Kidney (tissue), 10 donors: ENCODE measurements at regions not wholly inside any gene's neighbourhood (a gene's known extent, or its start where the extent isn't known, plus 50 kb on each side); places are given as distances from the start of the nearest gene placed in this dataset.
"Not testable (repeated sequence)": the region's sequence is repeated elsewhere in the genome, so short reads cannot be mapped to it uniquely, and the experiment has no call there.

Experiments used
- DNase-seq, 5 donors: peaks; one replicate each; pipeline ENCODE4 v3.0.0-alpha.2; 2013 to 2020
- FAIRE-seq: peaks from 2 replicates; lab custom pipeline; 2012; peaks lifted over from hg19 to GRCh38; lab: Jason Lieb, UNC
- H3K27ac ChIP-seq, 2 donors: one replicate each; pipeline ENCODE4 v1.7.0; 2013; ENCODE audit warnings: low read depth in 2 of 2, low read length in 2 of 2, inconsistent platforms in 1 of 2
- H3K27me3 ChIP-seq: one replicate; pipeline ENCODE4 v1.7.1; 2013; ENCODE audit warnings: low read length, inconsistent platforms; ENCODE audit not compliant: control insufficient read depth, insufficient read depth
- H3K36me3 ChIP-seq, 3 donors: one replicate each; pipeline versions ENCODE4 v1.7.0 to v1.7.1; 2013; ENCODE audit warnings: low read length in 3 of 3, control low read depth in 1 of 3, inconsistent platforms in 1 of 3; ENCODE audit not compliant: insufficient read depth in 3 of 3, control insufficient read depth in 2 of 3
- H3K4me1 ChIP-seq, 3 donors: one replicate each; pipeline versions ENCODE4 v1.7.0 to v1.7.1; 2013; ENCODE audit warnings: low read length in 3 of 3, inconsistent platforms in 1 of 3, low read depth in 1 of 3; ENCODE audit not compliant: control insufficient read depth in 2 of 3, insufficient read depth in 2 of 3
- H3K4me3 ChIP-seq, 3 donors: one replicate each; pipeline versions ENCODE4 v1.7.0 to v1.8.1; 2013; ENCODE audit warnings: low read length in 3 of 3, control low read depth in 1 of 3, inconsistent platforms in 1 of 3
- H3K9ac ChIP-seq, 3 donors: one replicate each; pipeline versions ENCODE4 v1.7.0 to v1.7.1; 2013; ENCODE audit warnings: low read length in 3 of 3, control low read depth in 1 of 3, inconsistent platforms in 1 of 3
- H3K9me3 ChIP-seq, 3 donors: one replicate each; pipeline versions ENCODE4 v1.7.0 to v1.7.1; 2013; ENCODE audit warnings: low read length in 3 of 3, control low read depth in 1 of 3, inconsistent platforms in 1 of 3; ENCODE audit not compliant: control insufficient read depth in 2 of 3, insufficient read depth in 1 of 3
- intact Hi-C: fragments of 100-400 bp; cut with DNase I; formaldehyde crosslinking; loops from one replicate; pipeline ENCODE4 v1.11.1; 2022
- donor health status: control.
- donor health status: control.
- donor health status: DM: yes; HTN: yes; CAD: no.
- donor health status: Normal renal cell carcinoma (clear cell type).

DNA sequence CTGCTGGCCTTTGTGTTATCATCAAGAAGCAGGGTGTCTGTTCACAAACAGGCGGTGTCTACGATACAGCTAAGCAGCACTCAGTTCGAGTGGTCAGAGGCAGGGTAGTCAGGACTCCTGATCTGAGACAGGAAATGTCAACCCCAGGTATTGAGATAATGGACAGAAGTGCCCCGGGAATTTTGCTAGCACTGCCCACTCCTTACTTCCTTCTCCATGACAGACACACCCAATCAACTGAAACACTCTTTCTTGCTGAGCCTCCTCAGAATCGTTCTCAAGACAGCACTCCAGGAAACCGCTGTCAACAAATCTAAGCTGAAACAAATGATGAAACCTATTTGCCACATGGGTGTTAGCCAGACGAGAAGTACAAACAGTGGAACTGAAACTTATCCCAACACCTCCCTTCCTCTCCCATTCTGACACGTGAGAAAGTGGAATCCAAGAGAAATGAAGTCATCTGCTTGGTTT, 109.3 kb downstream of the GTF2IRD2B start:
- H3K27ac ChIP-seq, H3K4me3 ChIP-seq, DNase-seq, H3K27me3 ChIP-seq, H3K9me3 ChIP-seq, H3K4me1 ChIP-seq, H3K9ac ChIP-seq, H3K36me3 ChIP-seq, FAIRE-seq, intact Hi-C loops: not testable (repeated sequence)

DNA sequence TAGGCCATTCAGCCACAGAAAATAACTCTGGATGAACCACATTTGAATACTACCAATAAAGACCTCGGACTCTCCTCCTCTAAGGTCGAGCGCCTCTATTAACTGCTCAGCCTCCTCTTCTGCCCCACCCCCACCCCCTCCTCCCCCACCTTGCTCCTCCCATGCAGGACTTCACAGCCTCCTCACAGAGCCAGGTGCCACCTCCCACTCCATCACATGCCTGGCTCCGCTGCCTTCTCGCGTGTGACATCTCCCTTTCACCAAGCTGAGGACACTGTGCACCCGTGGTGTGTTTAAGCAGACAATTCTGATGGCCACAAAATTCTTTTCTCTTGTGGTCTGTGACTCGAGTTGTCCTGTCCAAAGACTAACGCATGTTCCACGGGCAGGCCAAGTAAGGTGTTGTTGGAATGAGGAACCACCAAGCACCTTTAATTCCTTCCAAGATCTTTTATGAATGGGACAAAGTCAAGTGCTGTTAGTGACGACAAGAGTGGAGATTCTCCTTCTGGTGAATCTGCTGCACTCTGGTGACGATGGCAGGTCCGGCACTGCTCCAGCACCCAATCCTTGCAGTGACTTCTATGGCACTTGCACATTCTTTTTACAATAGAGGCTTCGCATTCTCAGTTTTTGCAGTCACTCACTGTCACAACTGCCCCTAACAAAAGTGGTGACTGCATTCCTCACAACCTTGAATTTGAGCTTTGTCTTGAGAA, 113.1 kb downstream of the GTF2IRD2B start:
- H3K4me1 ChIP-seq, DNase-seq, H3K27me3 ChIP-seq, FAIRE-seq, H3K36me3 ChIP-seq, H3K4me3 ChIP-seq, intact Hi-C loops, H3K27ac ChIP-seq, H3K9me3 ChIP-seq, H3K9ac ChIP-seq: not testable (repeated sequence)

DNA sequence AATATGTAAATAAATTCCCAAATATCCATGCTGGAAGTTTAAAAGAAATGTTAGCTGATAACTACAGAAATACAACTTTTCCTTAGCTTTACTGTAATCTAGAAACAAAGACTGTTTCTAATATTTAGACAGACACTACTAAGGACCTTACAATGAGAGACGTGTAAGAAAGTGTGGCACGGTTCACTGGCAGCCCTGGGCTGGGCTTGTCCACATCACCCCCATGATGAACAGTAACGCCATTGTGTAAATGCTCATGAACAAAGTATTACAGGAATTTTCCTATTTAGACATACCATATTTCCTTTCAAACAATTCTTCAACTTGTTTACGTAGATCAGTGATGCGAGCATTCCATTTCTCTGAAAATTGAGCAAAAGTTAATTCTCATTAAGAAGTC, 123.1 kb downstream of the GTF2IRD2B start:
- FAIRE-seq, H3K9ac ChIP-seq, H3K4me1 ChIP-seq, H3K9me3 ChIP-seq, DNase-seq, H3K36me3 ChIP-seq, H3K27me3 ChIP-seq, H3K27ac ChIP-seq, H3K4me3 ChIP-seq, intact Hi-C loops: not testable (repeated sequence)

DNA sequence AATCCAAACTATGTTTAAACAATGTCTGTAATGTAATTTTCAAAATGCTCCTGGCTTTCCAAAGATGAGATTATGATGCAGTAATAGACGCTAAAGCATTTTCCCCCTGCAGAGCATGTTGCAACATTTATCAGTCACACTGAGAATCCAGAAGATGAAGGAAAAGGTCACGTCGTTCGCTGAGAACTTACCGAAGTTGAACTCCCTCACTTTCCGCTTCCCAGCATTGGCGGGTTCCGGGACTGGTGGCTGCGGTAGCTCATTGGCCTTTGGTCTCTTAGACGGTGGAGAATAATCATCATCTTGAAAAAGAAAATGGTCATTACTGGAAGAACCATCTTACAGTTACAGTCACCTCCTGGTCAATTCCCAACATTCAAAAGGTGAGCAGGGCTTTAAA, 124.6 kb downstream of the GTF2IRD2B start:
- H3K27me3 ChIP-seq, H3K9me3 ChIP-seq, H3K27ac ChIP-seq, H3K4me1 ChIP-seq, FAIRE-seq, intact Hi-C loops, H3K36me3 ChIP-seq, H3K4me3 ChIP-seq, DNase-seq, H3K9ac ChIP-seq: not testable (repeated sequence)

DNA sequence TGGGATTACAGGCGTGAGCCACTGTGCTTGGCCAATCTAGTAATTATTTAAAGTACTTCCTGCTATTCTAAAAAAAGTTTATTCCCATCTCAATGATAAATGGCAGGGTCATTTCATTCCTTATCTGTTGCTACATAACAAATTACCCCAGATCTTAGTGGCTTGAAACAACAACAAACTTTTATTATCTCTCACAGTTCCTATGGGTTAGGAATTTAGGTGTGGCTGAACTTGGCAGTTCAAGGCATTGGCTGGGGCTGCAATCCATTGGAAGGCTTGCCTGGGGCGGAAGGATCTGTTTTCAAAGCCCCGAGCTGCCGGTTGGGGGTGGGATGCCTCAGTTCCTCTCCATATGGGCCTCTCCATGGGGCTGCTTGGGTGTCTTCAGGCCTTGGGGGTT, 133.7 kb downstream of the GTF2IRD2B start:
- H3K9me3 ChIP-seq, H3K27ac ChIP-seq, DNase-seq, H3K9ac ChIP-seq, intact Hi-C loops, H3K4me1 ChIP-seq, H3K4me3 ChIP-seq, H3K27me3 ChIP-seq, H3K36me3 ChIP-seq, FAIRE-seq: not testable (repeated sequence)

DNA sequence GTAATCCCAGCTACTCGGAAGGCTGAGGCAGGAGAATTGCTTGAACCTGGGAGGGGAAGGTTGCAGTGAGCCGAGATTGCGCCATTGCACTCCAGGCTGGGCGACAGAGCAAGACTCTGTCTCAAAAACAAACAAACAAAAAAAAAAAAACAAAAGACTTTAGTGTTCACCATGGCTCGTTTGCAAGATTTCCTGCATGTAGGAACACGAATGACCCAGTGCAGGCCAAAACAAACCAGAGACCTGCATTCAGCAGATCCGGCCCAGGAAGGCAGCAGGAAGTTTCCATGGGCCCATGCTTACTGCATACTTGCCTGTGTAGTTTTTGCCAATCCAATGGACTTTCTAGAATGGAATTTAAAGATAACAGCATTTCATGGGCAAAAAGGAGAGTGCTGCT, 137.2 kb downstream of the GTF2IRD2B start:
- FAIRE-seq, H3K27me3 ChIP-seq, DNase-seq, H3K9ac ChIP-seq, H3K27ac ChIP-seq, H3K4me1 ChIP-seq, H3K9me3 ChIP-seq, intact Hi-C loops, H3K4me3 ChIP-seq, H3K36me3 ChIP-seq: not testable (repeated sequence)

DNA sequence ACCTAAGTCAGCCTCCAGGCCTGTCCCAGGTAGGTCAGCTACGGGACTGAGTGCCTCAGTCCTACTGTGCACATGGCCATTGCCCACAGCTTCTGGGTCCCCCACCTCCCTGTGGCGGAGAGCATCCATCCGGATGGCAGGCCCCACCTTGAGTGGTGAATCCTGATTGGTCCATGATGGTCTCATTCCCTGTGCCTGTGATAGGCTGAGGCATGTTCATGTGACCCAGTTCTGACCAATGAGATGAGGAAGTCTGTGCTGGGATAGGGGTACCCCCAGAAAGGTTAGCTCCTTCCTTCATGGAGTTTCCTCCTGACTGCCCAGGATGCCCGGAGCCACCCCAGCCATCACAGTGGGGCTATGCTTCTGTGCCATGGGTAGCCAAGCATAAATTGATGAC, 138.2 kb downstream of the GTF2IRD2B start:
- H3K4me3 ChIP-seq, H3K27me3 ChIP-seq, DNase-seq, H3K4me1 ChIP-seq, H3K9ac ChIP-seq, FAIRE-seq, H3K27ac ChIP-seq, H3K9me3 ChIP-seq, intact Hi-C loops, H3K36me3 ChIP-seq: not testable (repeated sequence)

DNA sequence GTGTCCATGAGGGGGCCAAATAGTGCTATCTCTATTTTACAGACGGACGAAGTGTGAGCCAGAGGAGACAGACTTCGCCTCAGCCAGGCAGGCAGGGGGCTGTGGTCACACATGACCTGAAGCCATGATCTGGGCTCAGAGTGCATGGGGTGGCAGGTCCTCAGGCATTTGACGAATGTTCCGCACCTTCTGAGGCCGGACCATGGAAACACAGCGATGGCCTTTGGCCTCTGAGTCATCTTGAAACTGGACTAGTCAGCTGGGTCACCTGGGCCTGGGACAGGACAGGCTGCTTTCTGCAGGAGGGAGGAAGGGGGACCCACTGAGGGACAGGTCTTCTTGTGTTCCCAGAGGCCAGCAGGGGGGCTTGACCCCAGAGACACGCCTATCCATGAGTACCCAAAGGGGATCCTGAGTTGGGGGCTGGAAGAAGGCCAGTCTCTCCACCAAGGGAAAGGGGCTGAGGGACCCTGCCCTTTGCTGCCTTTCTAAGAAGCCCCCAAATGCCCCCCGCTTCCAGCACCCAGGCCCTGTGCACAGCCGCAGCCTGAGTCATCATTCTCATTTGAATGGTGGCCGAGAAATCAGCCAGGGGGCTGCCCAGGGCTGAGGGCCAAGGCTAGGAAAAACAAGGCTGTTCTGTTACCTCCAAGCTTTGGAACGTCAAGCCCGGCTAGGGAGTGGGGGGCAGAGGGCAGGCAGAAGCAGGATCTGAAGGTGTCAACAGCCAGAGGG, 142.9 kb downstream of the GTF2IRD2B start:
- FAIRE-seq, H3K4me1 ChIP-seq, H3K36me3 ChIP-seq, H3K27me3 ChIP-seq, DNase-seq, H3K9me3 ChIP-seq, H3K27ac ChIP-seq, H3K4me3 ChIP-seq, intact Hi-C loops, H3K9ac ChIP-seq: not testable (repeated sequence)
